H1 (cell line): ENCODE measurements at regions not wholly inside any gene's neighbourhood (a gene's known extent, or its start where the extent isn't known, plus 50 kb on each side); places are given as distances from the start of the nearest gene placed in this dataset.

ENCODE experiments used
- ASH2L ChIP-seq: fragments of 200-600, 300-600 bp; sonication (generic); IDR thresholded peaks from one replicate; pipeline ENCODE4 v1.7.1; 2017; ENCODE audit warnings: low read length
- CEBPB ChIP-seq: IDR thresholded peaks from 2 replicates; pipeline ENCODE4 v1.6.1; 2012; ENCODE audit warnings: low read depth, low read length
- HDAC6 ChIP-seq: IDR thresholded peaks from one replicate; pipeline ENCODE4 v1.7.1; 2012; ENCODE audit warnings: low read depth, mild to moderate bottlenecking, inconsistent platforms, low read length, moderate library complexity
- MAX ChIP-seq: IDR thresholded peaks from 2 replicates; pipeline ENCODE4 v1.6.1; 2012; ENCODE audit warnings: inconsistent platforms
- TCF12 ChIP-seq: IDR thresholded peaks from 2 replicates; pipeline ENCODE4 v1.6.1; 2011; ENCODE audit warnings: low read depth, mild to moderate bottlenecking, low read length
- YY1 ChIP-seq: IDR thresholded peaks from 2 replicates; pipeline ENCODE4 v1.6.1; 2011; ENCODE audit warnings: low read depth, mild to moderate bottlenecking, low read length

GRCh38 chr6:50586331-50586675, 127.0 kb upstream of the TFAP2D start (continued):
- no peak for TF ChIP-seq YY1
- no peak for TF ChIP-seq MAX
- TF ChIP-seq TCF12 = no peak
- TF ChIP-seq ASH2L = no peak
- TF ChIP-seq HDAC6 = no peak
- TF ChIP-seq CEBPB = no peak
